ENCODE measurements at regions not wholly inside any gene's neighbourhood (a gene's known extent, or its start where the extent isn't known, plus 50 kb on each side); places are given as distances from the start of the nearest gene placed in this dataset.

DNA sequence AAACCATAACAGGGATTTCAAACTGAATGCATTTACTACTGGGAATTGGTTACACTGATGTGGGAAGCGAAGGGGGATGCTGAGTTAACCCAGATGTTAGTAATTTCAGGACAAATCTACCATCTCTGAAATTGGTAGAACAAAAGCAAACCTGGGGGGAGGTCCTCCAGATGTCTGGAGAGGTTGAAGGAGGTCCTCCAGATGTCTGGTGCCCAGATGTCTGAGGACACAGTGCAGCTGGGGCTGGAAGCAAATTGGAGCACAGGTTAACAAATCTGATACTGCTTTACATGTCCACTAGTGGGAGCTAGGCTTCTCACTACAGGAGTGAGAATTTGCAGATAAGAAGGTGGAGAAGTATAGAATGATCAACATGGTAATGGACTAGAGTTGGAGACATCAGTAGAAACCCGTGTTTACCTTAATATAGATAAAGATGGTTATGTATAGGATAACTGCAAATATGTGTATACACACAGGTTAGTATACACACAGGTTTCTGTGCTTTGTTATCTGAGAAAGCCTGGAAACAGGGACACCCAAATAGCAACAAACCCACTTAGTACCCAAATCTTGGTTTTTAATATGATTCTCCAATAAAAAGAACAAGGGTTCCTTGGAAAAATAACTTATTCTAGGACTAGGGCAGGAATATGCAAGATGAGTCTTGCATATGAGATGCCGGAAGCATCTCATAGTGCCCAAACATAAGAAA is 162.5 kb downstream of the C12orf50 start:
- no peaks in the 10 kb centered on the region for H3K36me3 Mint-ChIP-seq (ENCODE audit: low read depth)
- no peaks in the 10 kb centered on the region for H3K27me3 Mint-ChIP-seq
- no peaks in the 10 kb centered on the region for H3K9me3 Mint-ChIP-seq
- H3K27ac Mint-ChIP-seq, result no peak overlapping the region
- no peaks in the 10 kb centered on the region for H3K4me1 Mint-ChIP-seq (ENCODE audit: low read depth)
- ATAC-seq, result no peak
- intact Hi-C loops (cut with micrococcal nuclease), result no loop called here
- POLR2A ChIA-PET, result no interaction called here
- TF ChIP-seq, protein P1, sequence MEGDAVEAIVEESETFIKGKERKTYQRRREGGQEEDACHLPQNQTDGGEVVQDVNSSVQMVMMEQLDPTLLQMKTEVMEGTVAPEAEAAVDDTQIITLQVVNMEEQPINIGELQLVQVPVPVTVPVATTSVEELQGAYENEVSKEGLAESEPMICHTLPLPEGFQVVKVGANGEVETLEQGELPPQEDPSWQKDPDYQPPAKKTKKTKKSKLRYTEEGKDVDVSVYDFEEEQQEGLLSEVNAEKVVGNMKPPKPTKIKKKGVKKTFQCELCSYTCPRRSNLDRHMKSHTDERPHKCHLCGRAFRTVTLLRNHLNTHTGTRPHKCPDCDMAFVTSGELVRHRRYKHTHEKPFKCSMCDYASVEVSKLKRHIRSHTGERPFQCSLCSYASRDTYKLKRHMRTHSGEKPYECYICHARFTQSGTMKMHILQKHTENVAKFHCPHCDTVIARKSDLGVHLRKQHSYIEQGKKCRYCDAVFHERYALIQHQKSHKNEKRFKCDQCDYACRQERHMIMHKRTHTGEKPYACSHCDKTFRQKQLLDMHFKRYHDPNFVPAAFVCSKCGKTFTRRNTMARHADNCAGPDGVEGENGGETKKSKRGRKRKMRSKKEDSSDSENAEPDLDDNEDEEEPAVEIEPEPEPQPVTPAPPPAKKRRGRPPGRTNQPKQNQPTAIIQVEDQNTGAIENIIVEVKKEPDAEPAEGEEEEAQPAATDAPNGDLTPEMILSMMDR (IDR thresholded peaks at IDR 0.05), result peak; percentile 37
- CTCF ChIA-PET, result interaction anchor here (0.6 kb wide), 1 partner anchor 144 kb away, joined by 3 read pairs; no protein-coding TSS in a partner anchor
- DNase-seq, result no peak
- no peak overlapping the region for H3K4me3 Mint-ChIP-seq

DNA sequence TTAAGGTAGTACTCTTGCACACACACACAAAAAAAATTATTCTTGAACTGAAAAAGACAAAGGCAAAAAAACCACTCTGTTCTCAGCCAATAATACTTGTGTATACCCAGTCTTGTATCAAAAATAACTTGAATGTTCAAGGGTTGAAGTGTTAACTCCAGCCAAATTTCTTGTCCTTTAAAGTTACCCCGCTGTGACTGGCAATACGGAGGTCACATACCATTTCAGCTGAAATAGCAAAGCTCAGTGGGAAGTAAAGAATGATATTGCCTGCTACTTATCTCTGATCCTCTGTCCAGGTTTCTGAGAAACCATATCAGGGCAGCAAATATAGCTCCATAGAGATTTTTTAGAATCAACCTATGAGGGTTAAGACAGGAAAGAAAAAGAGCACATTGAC is 167.4 kb downstream of the C12orf50 start:
- no peaks in the 10 kb centered on the region for H3K4me1 Mint-ChIP-seq (ENCODE audit: low read depth)
- DNase-seq (no peak), ATAC-seq (no peak)
- no peak overlapping the region for H3K27ac Mint-ChIP-seq
- TF ChIP-seq, protein P1 (IDR thresholded peaks at IDR 0.05), result no peak
- intact Hi-C loops (cut with micrococcal nuclease), result no loop called here
- no peaks in the 10 kb centered on the region for H3K36me3 Mint-ChIP-seq (ENCODE audit: low read depth)
- ChIA-PET CTCF (interaction anchor here (3.4 kb wide), 1 partner anchor 14 kb away, joined by 14 read pairs; no protein-coding TSS in a partner anchor), POLR2A (no interaction called here)
- no peaks in the 10 kb centered on the region for H3K9me3 Mint-ChIP-seq
- H3K4me3 Mint-ChIP-seq, result no peak overlapping the region
- no peaks in the 10 kb centered on the region for H3K27me3 Mint-ChIP-seq

DNA sequence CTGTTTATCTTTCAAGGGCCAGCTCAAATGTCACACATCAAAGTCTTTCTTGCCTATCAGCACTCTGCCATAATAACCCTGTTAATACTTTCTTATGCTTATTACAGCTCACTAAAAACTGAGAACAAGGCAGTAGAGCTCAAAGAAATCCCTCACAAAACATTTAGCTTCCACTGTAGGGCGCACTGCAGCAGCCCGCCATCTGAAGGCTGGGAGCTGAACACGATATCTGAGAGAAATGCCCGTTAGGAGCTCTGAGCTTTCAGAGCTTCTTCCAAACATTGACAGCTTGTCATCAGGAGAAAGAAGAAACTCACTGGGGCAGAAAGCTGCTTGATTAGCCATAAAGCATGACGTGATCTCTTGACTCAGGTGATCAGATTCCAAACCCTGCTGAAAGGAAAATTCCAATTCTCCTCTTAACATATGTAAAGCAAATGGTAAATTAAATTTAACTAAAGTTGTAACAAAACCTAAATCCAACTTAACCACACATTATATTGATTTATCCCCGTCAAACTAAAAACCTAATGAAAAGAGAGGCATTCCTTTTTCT is 175.7 kb downstream of the C12orf50 start:
- intact Hi-C loops (cut with micrococcal nuclease), result no loop called here
- ChIA-PET POLR2A (no interaction called here), CTCF (no interaction called here)
- TF ChIP-seq, protein P1 (IDR thresholded peaks at IDR 0.05), result no peak
- Mint-ChIP-seq H3K9me3 (no peaks in the 10 kb centered on the region), H3K36me3 (ENCODE audit: low read depth) (no peaks in the 10 kb centered on the region), H3K4me1 (ENCODE audit: low read depth) (no peaks in the 10 kb centered on the region), H3K27me3 (no peaks in the 10 kb centered on the region), H3K4me3 (no peak overlapping the region), H3K27ac (no peak overlapping the region)
- DNase-seq (no peak), ATAC-seq (no peak)

DNA sequence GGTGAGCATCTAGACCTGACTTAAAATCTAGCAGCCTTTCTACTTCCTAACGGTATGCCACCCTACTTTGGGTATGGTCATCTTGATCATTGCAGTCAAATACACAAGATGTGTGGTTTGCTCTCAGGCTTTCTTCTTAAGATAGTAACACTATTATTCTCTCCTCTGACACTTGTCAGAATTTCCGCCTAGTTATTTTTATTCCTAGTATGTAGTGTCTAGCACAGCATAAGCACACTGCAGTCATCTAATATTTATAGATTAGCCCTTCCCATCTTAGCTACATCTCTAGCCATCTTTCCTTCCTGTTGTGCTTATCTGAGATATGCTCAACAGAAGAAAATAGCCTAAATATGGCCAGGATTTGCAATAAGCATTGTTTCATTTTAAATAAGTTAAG is 180.1 kb downstream of the C12orf50 start:
- H3K9me3 Mint-ChIP-seq, result no peaks in the 10 kb centered on the region
- DNase-seq (no peak), ATAC-seq (no peak)
- no peaks in the 10 kb centered on the region for H3K36me3 Mint-ChIP-seq (ENCODE audit: low read depth)
- TF ChIP-seq, protein P1 (IDR thresholded peaks at IDR 0.05), result no peak
- ChIA-PET CTCF (interaction anchor here (0.6 to 2.1 kb wide), 9 partner anchors 8 to 1926 kb away, joined by 3 to 14 read pairs (median 4); no protein-coding TSS in a partner anchor), POLR2A (no interaction called here)
- H3K27me3 Mint-ChIP-seq, result peaks cover 4% of the 10 kb centered on the region
- no peak overlapping the region for H3K27ac Mint-ChIP-seq
- H3K4me1 Mint-ChIP-seq (ENCODE audit: low read depth), result no peaks in the 10 kb centered on the region
- intact Hi-C loops (cut with micrococcal nuclease), result no loop called here
- H3K4me3 Mint-ChIP-seq, result no peak overlapping the region

DNA sequence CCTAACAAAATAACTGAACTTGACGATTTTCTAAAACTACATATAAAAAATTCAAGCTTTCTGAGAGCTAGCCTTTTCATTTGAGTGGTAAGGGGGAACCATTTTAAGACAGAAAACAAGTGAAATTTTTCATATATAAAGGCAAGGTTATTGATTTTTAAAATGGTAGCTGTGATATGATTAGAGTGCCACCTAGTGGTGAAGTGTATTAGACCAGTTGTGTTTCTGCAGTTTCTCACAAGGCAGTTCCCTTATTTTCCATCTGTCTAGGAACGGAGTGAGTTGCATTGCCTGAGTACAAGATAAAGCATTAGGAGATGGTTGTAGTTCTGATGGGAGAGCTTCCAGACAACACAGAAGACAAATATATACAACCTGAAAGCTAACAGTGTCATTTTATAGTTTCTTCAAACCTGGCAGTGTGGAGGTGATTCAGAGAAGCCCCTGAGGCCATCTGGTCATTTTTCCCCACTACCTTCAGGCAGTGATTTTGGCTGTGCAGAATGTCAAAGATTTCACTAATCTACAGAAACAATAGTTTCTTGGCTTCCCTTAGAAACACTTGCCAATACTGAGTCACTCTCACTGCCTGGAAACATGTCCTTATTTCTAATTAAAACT is 180.8 kb downstream of the C12orf50 start:
- H3K4me3 Mint-ChIP-seq, result no peak overlapping the region
- POLR2A ChIA-PET, result no interaction called here
- CTCF ChIA-PET, result interaction anchor here (0.9 to 2.1 kb wide), 11 partner anchors 9 to 1925 kb away, joined by 3 to 14 read pairs (median 4); no protein-coding TSS in a partner anchor
- intact Hi-C loops (cut with micrococcal nuclease), result no loop called here
- DNase-seq, result peak; percentile 2
- TF ChIP-seq, protein P1 (IDR thresholded peaks at IDR 0.05), result peak; percentile 72
- H3K9me3 Mint-ChIP-seq, result no peaks in the 10 kb centered on the region
- H3K4me1 Mint-ChIP-seq (ENCODE audit: low read depth), result no peaks in the 10 kb centered on the region
- H3K27me3 Mint-ChIP-seq, result peaks cover 4% of the 10 kb centered on the region
- H3K36me3 Mint-ChIP-seq (ENCODE audit: low read depth), result no peaks in the 10 kb centered on the region
- ATAC-seq, result no peak
- H3K27ac Mint-ChIP-seq, result no peak overlapping the region
